ENCODE measurements at regions not wholly inside any gene's neighbourhood (a gene's known extent, or its start where the extent isn't known, plus 50 kb on each side); places are given as distances from the start of the nearest gene placed in this dataset.

DNA sequence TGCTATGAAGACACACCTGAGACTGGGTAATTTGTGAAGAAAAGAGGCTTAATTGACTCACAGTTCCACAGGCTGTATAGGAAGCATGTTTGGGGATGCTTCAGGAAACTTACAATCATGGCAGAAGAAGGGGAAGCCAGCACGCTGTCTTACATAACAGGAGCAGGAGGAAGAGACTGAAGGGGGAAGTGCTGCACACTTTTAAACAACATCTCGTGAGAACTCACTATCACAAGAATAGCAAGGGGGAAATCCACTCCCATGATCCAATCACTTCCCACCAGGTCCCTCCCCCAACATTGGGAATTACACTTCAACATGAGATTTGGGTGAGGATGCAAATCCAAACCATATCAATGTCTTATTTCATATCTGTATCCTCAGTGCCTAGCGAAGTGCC, 307.2 kb downstream of the ATP23 start:
- Histone ChIP-seq H3K27me3 (no peaks in the 10 kb centered on the region), H3K27ac (no peak overlapping the region), H3K4me3 (no peak overlapping the region), H3K9me3 (no peaks in the 10 kb centered on the region), H3K4me1 (peaks cover 0 to 6% (median 0%) of the 10 kb centered on the region in 3 donors), H3K36me3 (no peaks in the 10 kb centered on the region)
- no peak for TF ChIP-seq EP300 (IDR thresholded peaks at IDR 0.05)
- no peak for TF ChIP-seq POLR2AphosphoS5 (IDR thresholded peaks at IDR 0.05)
- TF ChIP-seq, protein P1, sequence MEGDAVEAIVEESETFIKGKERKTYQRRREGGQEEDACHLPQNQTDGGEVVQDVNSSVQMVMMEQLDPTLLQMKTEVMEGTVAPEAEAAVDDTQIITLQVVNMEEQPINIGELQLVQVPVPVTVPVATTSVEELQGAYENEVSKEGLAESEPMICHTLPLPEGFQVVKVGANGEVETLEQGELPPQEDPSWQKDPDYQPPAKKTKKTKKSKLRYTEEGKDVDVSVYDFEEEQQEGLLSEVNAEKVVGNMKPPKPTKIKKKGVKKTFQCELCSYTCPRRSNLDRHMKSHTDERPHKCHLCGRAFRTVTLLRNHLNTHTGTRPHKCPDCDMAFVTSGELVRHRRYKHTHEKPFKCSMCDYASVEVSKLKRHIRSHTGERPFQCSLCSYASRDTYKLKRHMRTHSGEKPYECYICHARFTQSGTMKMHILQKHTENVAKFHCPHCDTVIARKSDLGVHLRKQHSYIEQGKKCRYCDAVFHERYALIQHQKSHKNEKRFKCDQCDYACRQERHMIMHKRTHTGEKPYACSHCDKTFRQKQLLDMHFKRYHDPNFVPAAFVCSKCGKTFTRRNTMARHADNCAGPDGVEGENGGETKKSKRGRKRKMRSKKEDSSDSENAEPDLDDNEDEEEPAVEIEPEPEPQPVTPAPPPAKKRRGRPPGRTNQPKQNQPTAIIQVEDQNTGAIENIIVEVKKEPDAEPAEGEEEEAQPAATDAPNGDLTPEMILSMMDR (IDR thresholded peaks at IDR 0.05): no peak
- no peak for TF ChIP-seq POLR2A (IDR thresholded peaks at IDR 0.05)
- no peak for ATAC-seq
- 83 to 90% methylated on average over 2 to 3 of the region's 3 CpGs for WGBS, 2 donors (ENCODE audit: low coverage in 1 of 2)

DNA sequence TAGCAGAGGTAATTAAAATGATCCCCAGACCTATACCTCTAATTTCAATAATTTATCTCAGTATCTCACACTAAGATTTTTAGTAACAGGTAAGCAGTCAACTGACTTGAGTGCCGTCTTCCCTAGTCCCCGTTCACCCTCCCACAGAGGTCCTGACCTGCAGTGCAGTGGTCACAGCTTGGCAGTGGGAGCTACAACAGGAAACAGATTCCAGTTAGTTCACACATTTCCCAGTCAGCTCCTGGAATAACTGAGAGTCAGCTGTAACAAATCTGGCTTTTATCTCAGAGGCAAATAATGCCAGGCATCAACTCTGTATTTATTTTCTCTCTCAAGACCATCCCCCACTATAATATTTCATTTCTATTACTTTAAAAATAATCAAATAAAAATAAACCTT, 308.2 kb downstream of the ATP23 start:
- Histone ChIP-seq H3K27ac (no peak overlapping the region), H3K9me3 (no peaks in the 10 kb centered on the region), H3K36me3 (no peaks in the 10 kb centered on the region), H3K4me3 (no peak overlapping the region), H3K27me3 (no peaks in the 10 kb centered on the region), H3K4me1 (peaks cover 0 to 6% (median 0%) of the 10 kb centered on the region in 3 donors)
- no peak for ATAC-seq
- WGBS, 2 donors (ENCODE audit: low coverage in 1 of 2): 25 to 60% methylated on average over 2 of the region's 2 CpGs
- no peak for TF ChIP-seq POLR2AphosphoS5 (IDR thresholded peaks at IDR 0.05)
- TF ChIP-seq, protein P1 (IDR thresholded peaks at IDR 0.05): no peak
- no peak for TF ChIP-seq POLR2A (IDR thresholded peaks at IDR 0.05)
- TF ChIP-seq EP300 (IDR thresholded peaks at IDR 0.05): no peak

DNA sequence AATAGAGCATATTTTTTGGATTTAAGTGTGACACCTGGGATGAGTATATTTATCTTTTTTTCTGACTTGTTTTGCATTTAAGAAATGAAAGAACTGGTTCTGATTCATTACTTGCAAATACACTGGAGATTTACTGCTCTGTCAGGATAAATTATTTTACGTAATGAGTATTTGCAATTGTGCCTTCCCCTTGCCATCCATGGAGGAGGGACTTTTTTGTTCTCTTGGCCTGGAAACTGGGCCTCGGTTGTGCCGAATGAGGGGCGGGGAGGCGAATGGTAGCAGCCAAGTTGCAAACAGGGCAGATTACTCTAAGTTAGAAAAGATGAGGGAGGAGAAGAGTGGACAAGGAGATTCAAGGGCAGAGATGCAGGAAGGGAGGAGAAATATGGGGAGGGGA, 308.7 kb downstream of the ATP23 start:
- ATAC-seq: no peak
- Histone ChIP-seq H3K4me1 (peaks cover 0 to 6% (median 0%) of the 10 kb centered on the region in 3 donors), H3K36me3 (no peaks in the 10 kb centered on the region), H3K27ac (no peak overlapping the region), H3K9me3 (no peaks in the 10 kb centered on the region), H3K27me3 (no peaks in the 10 kb centered on the region), H3K4me3 (no peak overlapping the region)
- TF ChIP-seq POLR2A (IDR thresholded peaks at IDR 0.05) (no peak), EP300 (IDR thresholded peaks at IDR 0.05) (no peak), POLR2AphosphoS5 (IDR thresholded peaks at IDR 0.05) (no peak)
- TF ChIP-seq, protein P1 (IDR thresholded peaks at IDR 0.05): no peak
- whole genome bisulfite sequencing, 2 donors (ENCODE audit: low coverage in 1 of 2): 42 to 65% methylated on average over 5 of the region's 5 CpGs

DNA sequence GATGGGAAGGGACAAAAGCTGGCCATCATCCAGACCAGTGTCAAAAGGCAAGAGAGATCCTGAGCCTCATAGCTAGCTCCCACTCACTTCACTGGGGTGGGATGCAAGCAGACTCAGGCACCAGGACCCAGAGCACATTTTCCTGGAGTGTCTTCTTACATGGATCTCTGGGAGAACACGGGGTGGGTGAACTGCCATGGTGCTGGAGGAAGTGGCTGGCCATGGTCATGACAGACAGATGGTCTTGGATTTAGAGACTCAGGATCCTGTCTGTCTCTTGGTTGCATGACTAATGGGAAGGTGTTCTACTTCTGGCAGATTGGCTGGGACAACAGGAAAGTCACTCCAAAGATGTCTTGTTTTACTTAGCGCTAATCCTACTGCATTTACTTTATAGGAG, 311.5 kb downstream of the ATP23 start:
- H3K4me1 ChIP-seq: peaks cover 0 to 6% (median 0%) of the 10 kb centered on the region in 3 donors
- H3K27ac ChIP-seq: no peak overlapping the region
- TF ChIP-seq POLR2AphosphoS5 (IDR thresholded peaks at IDR 0.05) (no peak), POLR2A (IDR thresholded peaks at IDR 0.05) (no peak), EP300 (IDR thresholded peaks at IDR 0.05) (no peak)
- TF ChIP-seq, protein P1 (IDR thresholded peaks at IDR 0.05): no peak
- H3K4me3 ChIP-seq: no peak overlapping the region
- ATAC-seq: no peak
- H3K9me3 ChIP-seq: no peaks in the 10 kb centered on the region
- H3K36me3 ChIP-seq: no peaks in the 10 kb centered on the region
- 88 to 100% methylated on average over 1 to 2 of the region's 2 CpGs for WGBS, 2 donors (ENCODE audit: low coverage in 1 of 2)
- H3K27me3 ChIP-seq: no peaks in the 10 kb centered on the region

DNA sequence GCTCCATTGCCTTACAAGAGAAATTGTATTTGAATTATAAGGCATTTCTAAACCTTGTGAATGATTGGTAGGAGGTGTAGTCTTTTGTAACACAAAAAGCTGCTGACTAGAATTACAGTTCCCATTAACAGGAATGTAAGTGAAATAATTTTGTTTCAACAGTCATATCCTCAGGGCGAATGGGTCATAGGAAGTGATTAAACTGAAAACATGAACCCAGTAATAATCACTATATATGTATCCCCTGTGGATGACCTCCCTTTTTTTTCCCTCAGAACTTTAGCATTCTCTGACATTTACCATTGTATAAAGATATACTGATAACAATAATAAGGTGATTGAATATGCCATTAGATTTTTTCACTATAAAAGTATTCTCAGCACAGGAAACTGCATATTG, 312.3 kb downstream of the ATP23 start:
- 36 to 83% methylated on average over 1 of the region's 1 CpG for WGBS, 2 donors (ENCODE audit: low coverage in 1 of 2)
- TF ChIP-seq EP300 (IDR thresholded peaks at IDR 0.05) (no peak), POLR2AphosphoS5 (IDR thresholded peaks at IDR 0.05) (no peak), POLR2A (IDR thresholded peaks at IDR 0.05) (no peak)
- TF ChIP-seq, protein P1 (IDR thresholded peaks at IDR 0.05): no peak

More for the DNA sequence above, 312.3 kb downstream of the ATP23 start:
- no peak for ATAC-seq
- Histone ChIP-seq H3K27ac (no peak overlapping the region), H3K9me3 (no peaks in the 10 kb centered on the region), H3K4me1 (peaks cover 0 to 6% (median 0%) of the 10 kb centered on the region in 3 donors), H3K4me3 (no peak overlapping the region), H3K27me3 (no peaks in the 10 kb centered on the region), H3K36me3 (no peaks in the 10 kb centered on the region)

All from gastroesophageal sphincter (tissue), 4 donors.